HG03521 (cell line): ENCODE measurements at regions not wholly inside any gene's neighbourhood (a gene's known extent, or its start where the extent isn't known, plus 50 kb on each side); places are given as distances from the start of the nearest gene placed in this dataset.

Experiments
- ATAC-seq: cut with Tn5 transposase; IDR thresholded peaks from one replicate; pipeline ENCODE4 v1.9.1; 2021; ENCODE audit warnings: mild to moderate bottlenecking, moderate library complexity; ENCODE audit not compliant: unreplicated experiment

- no peak for ATAC-seq
Measured at GRCh38 chr6:10051283-10051682, 363.6 kb downstream of the TFAP2A start.

GRCh38 chr6:10048370-10049297 is 366.2 kb downstream of the TFAP2A start:
- no peak for ATAC-seq

GRCh38 chr6:10042280-10042679 is 372.6 kb downstream of the TFAP2A start:
- no peak for ATAC-seq

GRCh38 chr6:10033223-10033829 is 381.5 kb downstream of the TFAP2A start:
- ATAC-seq, result no peak

GRCh38 chr6:10031617-10032016 is 383.3 kb downstream of the TFAP2A start:
- ATAC-seq, result no peak

- ATAC-seq, result no peak
Measured at GRCh38 chr6:10030942-10031537, 383.8 kb downstream of the TFAP2A start.

GRCh38 chr6:10028222-10028621 is 386.7 kb downstream of the TFAP2A start:
- no peak for ATAC-seq

- ATAC-seq, result no peak
Measured at GRCh38 chr6:10019851-10020250, 395.0 kb downstream of the TFAP2A start.

- no peak for ATAC-seq
Measured at GRCh38 chr6:10014557-10014956, 400.3 kb downstream of the TFAP2A start.

- ATAC-seq, result no peak
Measured at GRCh38 chr6:10000551-10000950, 414.3 kb downstream of the TFAP2A start.

- ATAC-seq, result no peak
Measured at GRCh38 chr6:9999796-10000195, 415.1 kb downstream of the TFAP2A start.

GRCh38 chr6:9986273-9986672 is 428.6 kb downstream of the TFAP2A start:
- no peak for ATAC-seq

- no peak for ATAC-seq
Measured at GRCh38 chr6:9985481-9985880, 429.4 kb downstream of the TFAP2A start.

GRCh38 chr6:9984607-9985006 is 430.3 kb downstream of the TFAP2A start:
- no peak for ATAC-seq

- ATAC-seq, result no peak
Measured at GRCh38 chr6:9983168-9983567, 431.7 kb downstream of the TFAP2A start.

GRCh38 chr6:9982215-9982614 is 432.7 kb downstream of the TFAP2A start:
- ATAC-seq, result no peak

- no peak for ATAC-seq
Measured at GRCh38 chr6:9979996-9980395, 434.9 kb downstream of the TFAP2A start.

GRCh38 chr6:9978480-9978879 is 436.4 kb downstream of the TFAP2A start:
- ATAC-seq, result no peak

- no peak for ATAC-seq
Measured at GRCh38 chr6:9977411-9977810, 437.5 kb downstream of the TFAP2A start.

GRCh38 chr6:9961646-9962045 is 453.2 kb downstream of the TFAP2A start:
- ATAC-seq, result no peak

- no peak for ATAC-seq
Measured at GRCh38 chr6:9957215-9957759, 457.6 kb downstream of the TFAP2A start.

GRCh38 chr6:9948678-9949077 is 466.2 kb downstream of the TFAP2A start:
- ATAC-seq, result no peak
